Gastrocnemius medialis (tissue), 4 donors: ENCODE measurements at regions not wholly inside any gene's neighbourhood (a gene's known extent, or its start where the extent isn't known, plus 50 kb on each side); places are given as distances from the start of the nearest gene placed in this dataset.

Source experiments
- ATAC-seq, 2 donors: fragments of 150-250 bp; one replicate each; pipeline ENCODE4 v1.9.1; 2016
- DNase-seq, 2 donors: peaks; one replicate each; pipeline ENCODE4 v3.0.0-alpha.2; 2019
- H3K27ac ChIP-seq, 4 donors: fragments of 200-600 bp; sonication (generic); 1 replicate in 1 of 4; 2 replicates in 3 of 4; pipeline ENCODE4 v1.5.1; 2016 to 2018; ENCODE audit warnings: mild to moderate bottlenecking in 2 of 4, moderate library complexity in 1 of 4
- H3K27me3 ChIP-seq, 3 donors: fragments of 200-600 bp; sonication (generic) in 2 of 3; 1 replicate in 1 of 3; 2 replicates in 2 of 3; pipeline versions ENCODE4 v1.5.1 to v1.6.0; 2016 to 2019; ENCODE audit warnings: mild to moderate bottlenecking in 1 of 3, moderate library complexity in 1 of 3
- H3K36me3 ChIP-seq, 2 donors: fragments of 200-600 bp; sonication (generic) in 1 of 2; one replicate each; pipeline ENCODE4 v1.5.1; 2017 to 2018
- H3K4me1 ChIP-seq, 2 donors: fragments of 200-600 bp; sonication (generic) in 1 of 2; one replicate each; pipeline ENCODE4 v1.5.1; 2016 to 2017; ENCODE audit warnings: mild to moderate bottlenecking in 2 of 2
- H3K4me3 ChIP-seq, 4 donors: fragments of 200-600 bp; sonication (generic) in 3 of 4; 1 replicate in 1 of 4; 2 replicates in 3 of 4; pipeline ENCODE4 v1.5.1; 2016 to 2019; ENCODE audit warnings: mild to moderate bottlenecking in 2 of 4
- H3K9me3 ChIP-seq, 3 donors: fragments of 200-600 bp; sonication (generic) in 2 of 3; 1 replicate in 1 of 3; 2 replicates in 2 of 3; pipeline ENCODE4 v1.5.1; 2016 to 2019
- CTCF ChIP-seq, 5 experiments: fragments of 450-650 bp in 3 of 5; fragments of 200-600 bp in 2 of 5; sonication (generic) in 2 of 5; IDR thresholded peaks in 4 of 5; conservative IDR thresholded peaks in 1 of 5; 1 replicate in 4 of 5; 2 replicates in 1 of 5; pipeline ENCODE4 v1.5.1; 2016 to 2019; ENCODE audit warnings: antibody characterized with exemption in 5 of 5, mild to moderate bottlenecking in 3 of 5, moderate library complexity in 3 of 5
- POLR2A ChIP-seq, 2 donors: fragments of 450-650 bp; IDR thresholded peaks; one replicate each; pipeline ENCODE4 v1.6.1; 2017; ENCODE audit warnings: antibody characterized with exemption in 2 of 2, mild to moderate bottlenecking in 2 of 2, moderate library complexity in 2 of 2
- in situ Hi-C, 4 donors: fragments of 200-750 bp; cut with MboI; loops; one replicate each; pipeline versions ENCODE4 v1.15.0 to v1.8.0; 2017; ENCODE audit warnings: low sequenced_read_pairs in 4 of 4
- intact Hi-C: fragments of 100-400 bp; cut with DNase I; formaldehyde crosslinking; loops from one replicate; pipeline ENCODE4 v1.15.1; 2023; ENCODE audit warnings: low total_unique reads

GRCh38 chr15:62823561-62823960 lies 219.0 kb upstream of the TPM1 start:
- H3K36me3 ChIP-seq = peaks cover 0 to 5% of the 10 kb centered on the region in 2 donors
- in situ Hi-C loops (no loop called here), intact Hi-C loops (no loop called here)
- H3K27me3 ChIP-seq = no peaks in the 10 kb centered on the region
- no peak overlapping the region for H3K27ac ChIP-seq
- H3K9me3 ChIP-seq = no peaks in the 10 kb centered on the region
- ATAC-seq (no peak), DNase-seq (no peak)
- peaks cover 0 to 5% of the 10 kb centered on the region in 2 donors for H3K4me1 ChIP-seq
- H3K4me3 ChIP-seq = no peak overlapping the region
- TF ChIP-seq POLR2A (IDR thresholded peaks at IDR 0.05) = no peak

GRCh38 chr15:62824111-62825015 lies 218.2 kb upstream of the TPM1 start:
- Histone ChIP-seq H3K4me1 (peaks cover 0 to 5% of the 10 kb centered on the region in 2 donors), H3K27me3 (no peaks in the 10 kb centered on the region), H3K36me3 (peaks cover 0 to 5% of the 10 kb centered on the region in 2 donors), H3K9me3 (no peaks in the 10 kb centered on the region), H3K27ac (no peak overlapping the region), H3K4me3 (no peak overlapping the region)
- TF ChIP-seq POLR2A (IDR thresholded peaks at IDR 0.05) = no peak
- TF ChIP-seq CTCF (IDR thresholded peaks at IDR 0.05 in 4 of 5, conservative IDR thresholded peaks at IDR 0.05 in 1 of 5) = no peak
- in situ Hi-C loops (no loop called here), intact Hi-C loops (no loop called here)
- DNase-seq = no peak
- ATAC-seq = no peak

GRCh38 chr15:62825191-62825590 lies 217.4 kb upstream of the TPM1 start:
- no peak overlapping the region for H3K27ac ChIP-seq
- no peak for TF ChIP-seq CTCF (IDR thresholded peaks at IDR 0.05 in 4 of 5, conservative IDR thresholded peaks at IDR 0.05 in 1 of 5)
- no peak for TF ChIP-seq POLR2A (IDR thresholded peaks at IDR 0.05)
- no peaks in the 10 kb centered on the region for H3K36me3 ChIP-seq
- peaks cover 0 to 5% of the 10 kb centered on the region in 2 donors for H3K4me1 ChIP-seq
- no peak overlapping the region for H3K4me3 ChIP-seq
- intact Hi-C loops (no loop called here), in situ Hi-C loops (no loop called here)
- H3K27me3 ChIP-seq = no peaks in the 10 kb centered on the region
- no peak for DNase-seq
- ATAC-seq = no peak
- no peaks in the 10 kb centered on the region for H3K9me3 ChIP-seq

- H3K9me3 ChIP-seq = no peaks in the 10 kb centered on the region
- no peaks in the 10 kb centered on the region for H3K27me3 ChIP-seq
- H3K27ac ChIP-seq = no peak overlapping the region
- H3K36me3 ChIP-seq = no peaks in the 10 kb centered on the region
- in situ Hi-C loops = no loop called here
- TF ChIP-seq CTCF (IDR thresholded peaks at IDR 0.05 in 4 of 5, conservative IDR thresholded peaks at IDR 0.05 in 1 of 5) (no peak), POLR2A (IDR thresholded peaks at IDR 0.05) (no peak)
- H3K4me3 ChIP-seq = no peak overlapping the region
- DNase-seq (no peak), ATAC-seq (no peak)
- intact Hi-C loops = no loop called here
- peaks cover 0 to 5% of the 10 kb centered on the region in 2 donors for H3K4me1 ChIP-seq
These were observed 216.0 kb upstream of the TPM1 start for GRCh38 chr15:62826561-62826960.

GRCh38 chr15:62828364-62828763 lies 214.2 kb upstream of the TPM1 start:
- Histone ChIP-seq H3K4me1 (peaks cover 0 to 5% of the 10 kb centered on the region in 2 donors), H3K27me3 (no peaks in the 10 kb centered on the region), H3K27ac (no peak overlapping the region), H3K4me3 (no peak overlapping the region), H3K36me3 (no peaks in the 10 kb centered on the region), H3K9me3 (no peaks in the 10 kb centered on the region)
- in situ Hi-C loops (no loop called here), intact Hi-C loops (no loop called here)
- no peak for ATAC-seq
- no peak for DNase-seq
- TF ChIP-seq POLR2A (IDR thresholded peaks at IDR 0.05) (no peak), CTCF (IDR thresholded peaks at IDR 0.05 in 4 of 5, conservative IDR thresholded peaks at IDR 0.05 in 1 of 5) (no peak)
